Esophagus (tissue), 2 donors: ENCODE measurements at regions not wholly inside any gene's neighbourhood (a gene's known extent, or its start where the extent isn't known, plus 50 kb on each side); places are given as distances from the start of the nearest gene placed in this dataset.

Source experiments
- H3K27ac ChIP-seq, 2 donors: one replicate each; pipeline ENCODE4 v1.5.1; 2013; ENCODE audit warnings: low read depth in 2 of 2, mild to moderate bottlenecking in 2 of 2, inconsistent platforms in 1 of 2, low read length in 1 of 2, moderate library complexity in 1 of 2
- H3K27me3 ChIP-seq, 2 donors: one replicate each; pipeline ENCODE4 v1.6.1; 2013; ENCODE audit warnings: low read length in 2 of 2, control low read depth in 1 of 2, mild to moderate bottlenecking in 1 of 2; ENCODE audit not compliant: insufficient read depth in 2 of 2, control insufficient read depth in 1 of 2
- H3K36me3 ChIP-seq, 2 donors: one replicate each; pipeline ENCODE4 v1.6.1; 2013; ENCODE audit warnings: low read length in 1 of 2; ENCODE audit not compliant: control insufficient read depth in 2 of 2, insufficient read depth in 2 of 2
- H3K4me1 ChIP-seq, 2 donors: one replicate each; pipeline ENCODE4 v1.6.1; 2013; ENCODE audit warnings: low read length in 1 of 2; ENCODE audit not compliant: control insufficient read depth in 2 of 2, insufficient read depth in 2 of 2
- H3K4me3 ChIP-seq, 2 donors: one replicate each; pipeline ENCODE4 v1.5.1; 2013; ENCODE audit warnings: low read length in 2 of 2, mild to moderate bottlenecking in 2 of 2, low read depth in 1 of 2, moderate library complexity in 1 of 2
- H3K9me3 ChIP-seq, 2 donors: one replicate each; pipeline ENCODE4 v1.6.1; 2013; ENCODE audit warnings: mild to moderate bottlenecking in 2 of 2, low read depth in 1 of 2, low read length in 1 of 2, moderate library complexity in 1 of 2; ENCODE audit not compliant: control insufficient read depth in 2 of 2, insufficient read depth in 1 of 2
- WGBS, 2 donors: extraction: QIAGEN DNeasy Blood & Tissue Kit; methylation state at CpG; one replicate each; pipeline ENCODE4 v1.1.7; 2013; 5-methylcytosine and 5-hydroxymethylcytosine counted together
- donor health status: healthy with polysubstance abuse.
- donor health status: Bipolar disorder and iron deficiency.

DNA sequence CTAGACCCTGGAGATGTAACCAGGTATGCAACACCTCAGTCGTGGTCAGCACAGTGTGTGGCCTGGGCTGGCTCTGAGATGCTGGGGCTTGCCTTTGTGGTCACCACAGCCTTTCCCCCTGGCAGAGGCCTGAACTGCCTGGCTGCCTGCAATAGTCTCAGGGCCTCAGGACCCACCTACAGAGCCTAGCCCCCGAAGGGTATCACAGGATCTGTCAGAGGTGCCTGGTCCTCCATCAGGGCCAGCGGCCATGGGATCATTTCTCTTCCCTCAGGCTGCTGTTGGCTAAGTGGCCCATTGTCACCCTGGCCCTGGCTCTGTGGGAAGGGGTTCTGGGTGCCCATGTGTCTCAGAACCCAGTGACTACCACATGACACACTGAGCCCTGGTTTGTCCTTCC lies 141.6 kb downstream of the CYP26A1 start:
- 74 to 76% methylated on average over 3 of the region's 3 CpGs for WGBS, 2 donors
- no peaks in the 10 kb centered on the region for H3K9me3 ChIP-seq
- no peaks in the 10 kb centered on the region for H3K36me3 ChIP-seq
- no peaks in the 10 kb centered on the region for H3K27me3 ChIP-seq
- no peak overlapping the region for H3K4me3 ChIP-seq
- no peaks in the 10 kb centered on the region for H3K4me1 ChIP-seq
- no peak overlapping the region for H3K27ac ChIP-seq

GRCh38 chr10:93216341-93216985 lies 142.8 kb downstream of the CYP26A1 start:
- H3K4me1 ChIP-seq = no peaks in the 10 kb centered on the region
- H3K9me3 ChIP-seq = no peaks in the 10 kb centered on the region
- H3K27ac ChIP-seq = no peak overlapping the region
- no peaks in the 10 kb centered on the region for H3K27me3 ChIP-seq
- H3K4me3 ChIP-seq = no peak overlapping the region
- H3K36me3 ChIP-seq = no peaks in the 10 kb centered on the region
- 86 to 88% methylated on average over 5 of the region's 5 CpGs for WGBS, 2 donors

DNA sequence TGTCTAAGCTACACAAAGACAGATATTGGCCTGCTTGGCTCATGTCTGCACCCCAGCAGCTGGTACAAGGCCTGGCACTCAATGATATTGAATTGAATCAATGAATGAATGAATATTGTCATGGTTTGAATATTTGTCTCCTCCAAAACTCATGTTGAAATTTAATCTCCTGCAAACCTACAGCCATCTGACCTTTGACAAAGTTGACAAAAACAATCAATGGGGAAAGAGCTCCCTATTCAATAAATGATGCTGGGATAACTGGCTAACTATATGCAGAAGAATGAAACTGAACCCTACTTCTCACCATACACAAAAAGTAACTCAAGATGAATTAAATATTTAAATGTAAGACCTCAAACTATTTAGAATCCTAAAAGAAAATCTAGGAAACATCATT lies 144.7 kb downstream of the CYP26A1 start:
- H3K4me1 ChIP-seq = no peaks in the 10 kb centered on the region
- H3K4me3 ChIP-seq = no peak overlapping the region
- no peak overlapping the region for H3K27ac ChIP-seq
- H3K36me3 ChIP-seq = no peaks in the 10 kb centered on the region
- no peaks in the 10 kb centered on the region for H3K27me3 ChIP-seq
- no peaks in the 10 kb centered on the region for H3K9me3 ChIP-seq

DNA sequence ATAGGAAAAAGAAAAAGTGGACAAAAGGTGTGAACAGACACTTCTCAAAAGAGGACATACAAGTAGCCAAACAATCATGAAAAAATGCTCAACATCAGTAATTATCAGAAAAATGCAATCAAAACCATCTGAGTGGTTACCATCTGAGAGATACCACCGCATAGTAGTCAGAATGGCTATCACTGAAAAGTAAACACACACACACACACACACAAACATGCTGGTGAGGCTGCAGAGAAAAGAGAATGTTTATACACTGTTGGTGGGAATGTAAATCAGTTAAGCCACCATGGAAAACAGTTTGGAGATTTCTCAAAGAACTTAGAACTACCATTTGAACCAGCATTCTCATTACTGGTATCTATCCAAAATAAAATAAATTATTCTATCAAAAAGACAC lies 145.7 kb downstream of the CYP26A1 start:
- Histone ChIP-seq H3K27ac (no peak overlapping the region), H3K4me1 (no peaks in the 10 kb centered on the region), H3K4me3 (no peak overlapping the region), H3K9me3 (no peaks in the 10 kb centered on the region), H3K27me3 (no peaks in the 10 kb centered on the region), H3K36me3 (no peaks in the 10 kb centered on the region)
- 47 to 68% methylated on average over 1 of the region's 1 CpG for WGBS, 2 donors

DNA sequence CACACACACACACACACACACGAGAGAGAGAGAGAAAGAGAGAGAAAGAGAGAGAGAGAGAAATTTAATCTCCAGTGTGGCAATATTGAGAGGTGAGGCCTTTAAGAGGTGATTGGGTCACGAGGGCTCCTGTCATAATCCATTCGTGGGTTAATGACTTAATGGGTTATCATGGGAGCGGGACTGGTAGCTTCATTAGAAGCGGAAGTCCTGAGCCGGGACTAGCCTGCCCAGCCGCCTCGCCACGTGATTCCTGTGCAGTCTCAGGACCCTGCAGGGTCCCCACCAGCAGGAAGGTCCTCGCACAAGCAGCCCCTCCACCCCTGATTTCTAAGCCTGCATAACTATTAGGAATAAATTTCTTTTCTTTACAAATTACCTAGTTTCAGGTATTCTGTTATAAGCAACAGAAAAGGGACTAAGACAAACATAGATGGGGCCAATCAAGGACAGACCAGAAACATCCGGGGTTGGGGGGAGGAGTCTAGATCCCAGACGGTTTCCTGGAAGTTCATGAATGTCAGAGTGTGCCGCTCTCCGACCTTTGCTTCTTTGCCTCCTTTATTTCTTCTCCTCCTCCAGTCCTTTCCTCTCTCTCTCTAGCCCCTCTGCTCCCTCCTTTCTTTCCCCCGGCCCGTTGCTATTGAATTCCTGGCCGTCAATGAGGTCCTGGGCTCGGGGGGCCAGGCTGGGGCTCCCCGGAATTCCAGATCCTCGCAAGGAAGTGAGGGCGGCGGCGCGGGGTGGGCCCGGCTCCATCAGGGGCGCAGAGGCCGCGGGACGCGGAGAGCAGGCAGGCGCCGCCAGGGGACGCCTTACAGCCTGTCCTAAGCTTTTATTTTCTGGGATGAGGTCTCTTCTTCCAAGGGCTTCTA lies 146.8 kb downstream of the CYP26A1 start:
- Histone ChIP-seq H3K27me3 (no peaks in the 10 kb centered on the region), H3K9me3 (no peaks in the 10 kb centered on the region), H3K4me1 (no peaks in the 10 kb centered on the region), H3K4me3 (no peak overlapping the region), H3K36me3 (no peaks in the 10 kb centered on the region), H3K27ac (no peak overlapping the region)
- 79 to 81% methylated on average over 33 of the region's 33 CpGs for WGBS, 2 donors

- Histone ChIP-seq H3K9me3 (no peaks in the 10 kb centered on the region), H3K36me3 (no peaks in the 10 kb centered on the region), H3K27me3 (no peaks in the 10 kb centered on the region), H3K27ac (no peak overlapping the region), H3K4me3 (no peak overlapping the region), H3K4me1 (no peaks in the 10 kb centered on the region)
- 93 to 94% methylated on average over 18 of the region's 18 CpGs for WGBS, 2 donors
These were observed 147.4 kb downstream of the CYP26A1 start for GRCh38 chr10:93221171-93221496.

- Histone ChIP-seq H3K9me3 (no peaks in the 10 kb centered on the region), H3K36me3 (no peaks in the 10 kb centered on the region), H3K4me3 (no peak overlapping the region), H3K27me3 (no peaks in the 10 kb centered on the region), H3K4me1 (no peaks in the 10 kb centered on the region), H3K27ac (no peak overlapping the region)
- WGBS, 2 donors = 63 to 80% methylated on average over 5 of the region's 5 CpGs
These were observed 147.8 kb downstream of the CYP26A1 start for GRCh38 chr10:93221521-93221920.

DNA sequence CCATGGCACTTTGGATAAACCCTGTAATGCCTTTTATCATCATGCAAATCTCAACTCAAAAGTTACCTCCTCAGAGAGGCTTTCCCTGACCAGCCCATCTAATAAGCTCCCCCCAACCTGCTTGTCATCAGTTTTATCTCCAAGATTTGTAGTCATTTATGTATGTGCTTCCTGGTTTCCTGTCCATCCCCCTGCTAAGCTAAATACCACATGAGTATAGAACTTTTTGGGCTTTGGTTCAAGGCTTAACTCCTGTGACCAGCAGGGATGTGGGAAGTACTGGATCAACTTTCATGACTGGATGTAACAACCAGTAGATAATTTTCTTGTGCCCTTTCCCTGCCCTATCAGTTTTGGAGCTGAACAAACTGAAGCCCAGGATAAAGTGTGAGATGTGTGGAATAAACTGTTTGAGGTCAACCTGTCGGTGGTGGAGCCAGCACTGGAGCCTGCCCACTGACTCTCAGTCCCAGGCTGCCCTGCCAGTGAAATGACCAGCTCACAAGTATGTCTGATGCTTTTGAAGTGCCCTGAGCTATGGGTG lies 148.6 kb downstream of the CYP26A1 start:
- Histone ChIP-seq H3K9me3 (no peaks in the 10 kb centered on the region), H3K4me3 (no peak overlapping the region), H3K27ac (no peak overlapping the region), H3K4me1 (no peaks in the 10 kb centered on the region), H3K27me3 (no peaks in the 10 kb centered on the region), H3K36me3 (no peaks in the 10 kb centered on the region)
- WGBS, 2 donors = 67 to 69% methylated on average over 1 of the region's 1 CpG

DNA sequence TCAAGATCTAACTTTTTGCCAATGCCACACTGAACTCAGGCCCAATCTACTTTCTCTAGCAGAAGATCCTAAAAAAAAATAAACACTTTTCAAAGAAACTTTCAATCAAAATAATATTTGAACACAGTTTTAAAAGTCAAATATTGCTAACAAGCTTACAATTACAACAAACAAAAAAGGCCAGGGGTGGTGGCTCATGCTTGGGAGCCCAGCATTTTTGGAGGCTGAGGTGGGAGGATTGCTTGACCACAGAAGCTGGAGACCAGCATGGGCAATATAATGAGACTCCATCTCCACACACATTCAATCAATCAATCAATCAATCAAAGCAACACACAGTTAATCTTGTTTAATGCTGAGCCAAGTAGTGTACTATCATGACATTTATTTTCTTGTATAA lies 149.2 kb downstream of the CYP26A1 start:
- H3K4me3 ChIP-seq = no peak overlapping the region
- no peak overlapping the region for H3K27ac ChIP-seq

GRCh38 chr10:93223336-93223735 lies 149.6 kb downstream of the CYP26A1 start:
- Histone ChIP-seq H3K4me1 (no peaks in the 10 kb centered on the region), H3K9me3 (no peaks in the 10 kb centered on the region), H3K27me3 (no peaks in the 10 kb centered on the region), H3K4me3 (no peak overlapping the region), H3K36me3 (no peaks in the 10 kb centered on the region), H3K27ac (no peak overlapping the region)
- 87 to 92% methylated on average over 3 of the region's 3 CpGs for WGBS, 2 donors

More for the DNA sequence above, 149.2 kb downstream of the CYP26A1 start:
- Histone ChIP-seq H3K27me3 (no peaks in the 10 kb centered on the region), H3K4me1 (no peaks in the 10 kb centered on the region), H3K9me3 (no peaks in the 10 kb centered on the region), H3K36me3 (no peaks in the 10 kb centered on the region)
